ENCODE measurements at regions not wholly inside any gene's neighbourhood (a gene's known extent, or its start where the extent isn't known, plus 50 kb on each side); places are given as distances from the start of the nearest gene placed in this dataset.

DNA sequence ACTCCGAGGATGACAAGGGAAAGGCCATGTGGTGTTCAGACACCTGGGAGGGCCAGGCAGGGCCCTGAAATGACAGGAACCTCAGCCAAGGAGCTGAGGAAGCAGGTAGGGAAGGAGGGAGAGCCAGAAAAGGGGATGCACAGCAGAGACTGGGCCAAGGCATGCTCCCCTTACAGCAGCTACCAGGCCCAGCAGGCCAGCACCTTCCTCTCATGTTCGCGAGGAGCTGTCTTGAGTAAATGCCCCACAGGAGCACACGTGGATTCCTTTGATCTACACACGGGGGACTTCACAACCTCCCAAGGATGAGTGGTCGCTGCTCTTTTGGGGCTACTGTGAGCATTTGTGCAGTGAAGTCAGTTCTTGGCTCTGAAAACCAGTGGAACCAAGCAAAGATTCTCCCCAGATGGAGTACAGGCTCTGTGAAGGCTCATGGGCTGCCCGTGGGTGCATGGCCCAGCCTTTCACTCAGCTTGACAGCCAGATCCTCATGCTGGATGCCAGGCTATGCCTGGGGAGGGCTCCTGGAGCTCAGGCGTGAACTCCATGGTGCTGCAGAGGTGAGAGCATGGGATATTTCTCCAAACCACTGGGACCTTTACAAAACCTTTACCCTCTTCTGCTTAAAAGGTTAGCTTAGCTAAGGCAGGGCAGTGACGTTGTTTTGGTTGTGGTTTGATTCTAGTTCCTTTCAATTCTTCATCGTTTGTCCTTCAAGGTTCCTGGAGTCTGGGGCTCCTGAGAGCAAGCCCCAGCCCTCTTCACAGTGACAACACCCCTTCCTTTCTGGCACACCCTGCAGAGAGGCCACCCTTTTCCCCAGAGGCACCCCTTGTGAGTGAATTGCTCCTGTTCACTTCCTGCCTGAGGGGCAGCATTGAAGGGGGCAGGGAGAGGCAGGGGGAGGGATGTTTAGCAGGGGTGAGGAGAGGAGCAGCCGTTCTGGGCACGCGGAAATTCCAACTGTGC, 74.2 kb upstream of the ZPBP start:
- DNase-seq (ENCODE audit: low read depth in 3 of 3, low spot score in 1 of 3): no peak

DNA sequence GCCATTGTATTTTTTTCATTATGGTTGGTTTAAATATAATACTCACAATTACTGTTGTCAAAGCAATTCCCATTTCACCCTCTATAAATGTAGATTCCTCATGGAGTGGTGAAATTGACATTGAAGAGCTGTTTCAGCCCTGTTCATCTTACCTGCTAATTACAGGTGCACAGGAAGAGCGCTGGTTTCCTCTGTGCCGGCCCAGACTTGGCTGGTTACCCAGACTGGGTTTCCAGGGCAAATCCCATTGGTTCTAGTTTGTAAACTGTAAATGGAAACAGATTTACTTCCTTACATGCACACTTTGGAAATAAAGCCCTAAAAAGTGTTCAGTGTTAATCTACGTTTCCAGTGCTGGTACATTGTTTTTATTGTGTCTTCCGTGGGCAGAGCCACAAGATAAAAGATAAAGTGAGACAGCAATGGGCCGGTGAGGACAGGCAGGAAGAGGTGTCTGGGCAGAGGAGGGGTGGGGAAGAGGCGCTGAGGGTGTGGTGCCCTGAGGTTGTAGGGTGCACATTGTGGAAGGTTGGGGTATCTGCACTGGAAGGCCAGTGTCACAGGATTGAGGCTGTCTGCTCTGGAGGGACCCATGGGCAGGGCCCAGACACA, 71.6 kb upstream of the ZPBP start:
- DNase-seq (ENCODE audit: low read depth in 3 of 3, low spot score in 1 of 3): no peak

- no peak for DNase-seq (ENCODE audit: low read depth in 3 of 3, low spot score in 1 of 3)
Observed at GRCh38 chr7:50160206-50160605, 67.2 kb upstream of the ZPBP start.

- DNase-seq (ENCODE audit: low read depth in 3 of 3, low spot score in 1 of 3): no peak
Observed at GRCh38 chr7:50159154-50159553, 66.1 kb upstream of the ZPBP start.

DNA sequence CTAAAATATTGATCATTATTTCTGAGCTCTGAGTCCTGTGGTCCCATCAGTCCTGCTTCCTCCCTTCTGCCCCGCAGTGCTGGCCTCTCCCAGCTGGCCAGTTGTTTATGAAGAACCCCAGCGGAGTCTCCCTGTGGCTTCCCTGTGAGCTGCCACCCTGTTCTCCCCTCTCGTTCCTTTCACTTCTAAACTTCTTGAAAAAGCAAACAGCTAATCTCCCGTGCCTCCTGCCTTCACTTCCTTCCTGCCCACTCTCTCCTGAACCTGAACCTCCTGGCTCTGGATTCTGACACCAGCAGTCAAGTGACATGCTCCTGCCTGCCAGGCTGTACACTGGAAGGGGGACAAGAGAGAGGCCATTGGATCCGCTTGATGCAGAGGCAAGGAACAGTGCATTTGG, 63.7 kb upstream of the ZPBP start:
- no peak for DNase-seq (ENCODE audit: low read depth in 3 of 3, low spot score in 1 of 3)

DNA sequence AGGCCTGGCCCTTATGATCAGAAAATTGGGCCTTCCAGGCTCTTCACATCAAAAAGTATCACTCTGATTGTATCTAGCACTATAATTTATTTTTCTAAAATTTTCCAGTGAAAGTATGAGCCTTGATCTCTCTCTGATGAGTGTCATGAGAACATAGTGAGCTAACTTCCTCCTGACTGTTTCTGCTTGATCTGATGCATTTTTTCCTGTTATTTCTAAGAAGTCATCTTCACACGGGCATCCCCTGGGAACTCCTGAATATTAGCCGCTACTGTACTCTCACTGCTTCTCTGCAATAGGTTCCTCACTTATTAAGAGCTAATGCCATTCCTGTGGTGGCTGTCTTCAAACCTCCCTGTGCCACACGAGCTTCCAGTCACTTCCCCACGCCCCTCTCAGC, 63.1 kb upstream of the ZPBP start:
- no peak for DNase-seq (ENCODE audit: low read depth in 3 of 3, low spot score in 1 of 3)

- DNase-seq (ENCODE audit: low read depth in 3 of 3, low spot score in 1 of 3): no peak
Observed at GRCh38 chr7:50155755-50156154, 62.7 kb upstream of the ZPBP start.

GRCh38 chr7:50153995-50154394, 60.9 kb upstream of the ZPBP start:
- no peak for DNase-seq (ENCODE audit: low read depth in 3 of 3, low spot score in 1 of 3)

- no peak for DNase-seq (ENCODE audit: low read depth in 3 of 3, low spot score in 1 of 3)
Observed at GRCh38 chr7:50153148-50153547, 60.1 kb upstream of the ZPBP start.

DNA sequence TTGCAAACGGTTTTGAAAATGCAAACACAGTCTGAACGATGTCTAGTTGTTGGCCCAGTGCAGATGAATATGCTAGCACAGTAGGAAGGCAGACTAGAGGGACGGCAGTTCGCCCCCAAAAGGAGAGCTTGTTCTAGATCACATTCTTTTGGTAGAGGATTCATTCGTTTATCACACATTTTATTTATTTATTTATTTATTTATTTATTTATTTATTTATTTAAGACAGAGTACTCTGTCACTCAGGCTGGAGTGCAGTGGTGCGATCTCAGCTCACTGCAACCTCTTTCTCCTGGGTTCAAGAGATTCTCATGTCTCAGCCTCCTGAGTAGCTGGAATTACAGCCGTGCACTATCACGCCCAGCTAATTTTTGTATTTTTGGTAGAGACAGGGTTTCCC, 59.4 kb upstream of the ZPBP start:
- no peak for DNase-seq (ENCODE audit: low read depth in 3 of 3, low spot score in 1 of 3)

DNA sequence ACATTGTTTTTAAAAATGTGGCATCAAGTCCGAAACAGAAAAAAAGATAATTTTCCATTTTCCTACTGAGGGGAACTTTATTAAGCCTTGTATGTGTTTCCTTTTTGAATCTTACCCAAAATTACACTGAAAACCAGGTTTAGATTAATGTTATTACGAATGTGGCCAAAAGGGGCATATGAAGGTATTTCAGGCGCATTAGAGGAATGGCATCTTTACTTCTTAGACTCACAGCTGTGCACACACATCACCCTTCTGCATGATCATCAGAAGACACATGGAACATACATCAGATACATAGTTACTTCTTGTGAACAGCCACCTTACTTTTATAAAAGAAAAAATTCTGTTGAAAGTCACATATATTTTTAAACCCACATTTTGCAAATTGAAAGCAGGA, 58.6 kb upstream of the ZPBP start:
- no peak for DNase-seq (ENCODE audit: low read depth in 3 of 3, low spot score in 1 of 3)

- no peak for DNase-seq (ENCODE audit: low read depth in 3 of 3, low spot score in 1 of 3)
Observed at GRCh38 chr7:50151001-50151400, 58.0 kb upstream of the ZPBP start.

DNA sequence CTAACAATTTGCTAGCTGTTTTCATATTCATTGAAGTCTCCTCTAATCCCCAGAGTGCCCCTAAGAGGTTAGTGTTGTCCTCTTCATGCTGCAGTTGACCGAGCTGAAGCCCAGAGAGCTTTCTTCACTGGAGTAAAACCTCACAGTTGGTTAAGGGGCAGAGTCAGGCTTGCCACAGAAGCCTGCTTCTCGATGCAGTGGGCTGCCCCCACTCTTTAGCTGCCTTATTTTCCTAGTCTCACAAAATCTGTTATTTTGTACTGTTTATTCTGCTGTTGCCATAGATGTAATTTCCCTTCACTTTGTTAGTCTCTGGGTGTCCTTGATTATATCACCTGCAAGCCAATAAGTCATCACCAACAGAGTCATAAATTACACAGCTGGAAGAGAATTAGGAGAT, 56.3 kb upstream of the ZPBP start:
- DNase-seq (ENCODE audit: low read depth in 3 of 3, low spot score in 1 of 3): no peak

DNA sequence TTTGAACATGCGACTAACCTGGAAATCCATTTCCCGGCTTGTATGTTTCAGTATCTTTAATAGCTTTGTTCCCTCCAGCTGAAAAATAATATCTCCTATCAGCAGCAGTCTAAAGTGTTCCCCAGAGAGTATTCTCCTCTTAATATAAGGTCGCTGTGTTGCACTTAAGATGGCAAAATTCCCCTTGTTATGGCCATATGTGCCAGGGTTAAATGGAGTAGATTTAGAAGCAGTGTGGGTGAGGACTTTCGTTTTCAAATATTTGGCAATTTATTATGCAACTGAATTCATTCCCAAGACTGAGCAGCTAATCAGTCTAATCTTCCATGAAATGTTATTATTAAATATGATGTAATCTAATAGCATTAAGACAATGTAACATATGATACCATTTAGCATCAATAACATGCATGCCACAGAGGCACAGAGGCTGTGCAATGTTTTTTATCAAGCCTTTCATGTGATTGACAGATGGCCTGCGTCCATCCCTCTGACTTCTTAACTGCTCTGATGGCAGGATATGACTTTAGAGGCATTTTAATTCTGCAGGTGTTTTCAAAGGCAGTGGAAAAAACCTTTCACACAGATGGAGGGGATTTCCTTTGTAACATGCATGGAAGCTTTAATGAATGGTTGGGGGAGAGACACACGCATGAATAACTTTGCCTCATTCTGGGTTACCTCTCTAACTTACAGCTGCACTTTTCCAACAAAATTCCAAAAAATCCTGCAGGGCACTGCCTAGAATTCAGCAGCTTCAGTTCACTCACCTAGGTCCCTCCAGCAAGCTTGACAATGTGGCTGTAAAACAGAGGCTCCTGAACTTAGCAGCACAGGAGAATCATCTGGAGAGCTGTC, 55.1 kb upstream of the ZPBP start:
- no peak for DNase-seq (ENCODE audit: low read depth in 3 of 3, low spot score in 1 of 3)

DNA sequence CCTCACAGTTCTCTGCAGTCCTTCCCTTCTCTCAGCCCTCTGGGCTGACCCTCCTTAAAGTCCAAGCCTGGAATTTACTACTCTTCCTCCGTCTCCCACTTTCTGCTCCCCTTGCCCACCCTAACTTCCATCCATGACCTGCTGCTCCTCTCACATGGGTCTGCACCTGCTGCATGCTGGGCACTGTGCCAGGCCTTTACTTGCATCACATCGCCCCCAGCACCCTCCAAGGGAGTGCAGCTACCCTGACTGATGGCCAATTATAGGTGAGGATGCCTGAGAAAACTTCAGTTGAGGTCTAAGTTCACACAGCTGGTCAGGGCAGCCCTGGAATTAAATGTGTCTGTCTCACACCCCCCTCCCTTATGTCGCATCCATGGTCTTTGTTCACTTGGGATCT, 53.6 kb upstream of the ZPBP start:
- DNase-seq (ENCODE audit: low read depth in 3 of 3, low spot score in 1 of 3): no peak

DNA sequence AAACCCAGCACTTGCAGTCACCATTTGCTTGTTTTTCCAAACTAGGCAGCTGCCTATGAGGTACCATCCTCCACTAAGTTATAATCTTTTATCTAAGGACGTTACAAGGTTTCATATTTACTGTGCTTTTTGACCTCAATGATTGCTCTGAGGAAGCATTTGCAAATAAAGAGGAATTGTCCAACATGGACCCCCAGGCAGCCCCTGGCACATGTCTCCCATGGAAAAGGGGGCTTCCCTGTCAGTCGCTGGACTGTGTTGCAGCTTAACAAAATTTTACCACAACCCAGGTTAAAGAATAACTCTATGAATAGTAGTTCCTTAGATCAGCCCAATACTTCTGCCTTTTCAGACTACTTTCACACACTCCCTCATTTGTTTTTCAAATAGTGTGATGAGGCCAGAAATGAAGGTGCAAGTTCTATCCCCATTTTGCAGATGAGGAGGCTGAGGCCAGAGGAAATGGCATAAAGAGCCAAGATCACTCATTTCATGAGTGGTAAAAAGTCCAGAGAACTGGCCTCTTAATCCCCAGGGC, 52.8 kb upstream of the ZPBP start:
- DNase-seq (ENCODE audit: low read depth in 3 of 3, low spot score in 1 of 3): no peak

GRCh38 chr7:50145226-50145625, 52.2 kb upstream of the ZPBP start:
- DNase-seq (ENCODE audit: low read depth in 3 of 3, low spot score in 1 of 3): no peak

All from stimulated activated CD4-positive, alpha-beta T cell treated with anti-CD3 and anti-CD28 coated beads, TNF-alpha, amount 100 ng/mL, for 1 hour (primary cell).